ENCODE measurements at regions not wholly inside any gene's neighbourhood (a gene's known extent, or its start where the extent isn't known, plus 50 kb on each side); places are given as distances from the start of the nearest gene placed in this dataset.
"Not testable (repeated sequence)": the region's sequence is repeated elsewhere in the genome, so short reads cannot be mapped to it uniquely, and the experiment has no call there.

- TF ChIP-seq CTCF (IDR thresholded peaks at IDR 0.05; ENCODE audit: poor library complexity, severe bottlenecking), result no peak
- H3K27ac ChIP-seq (ENCODE audit: poor library complexity, severe bottlenecking), result no peak overlapping the region
- no peak for ATAC-seq (ENCODE audit: low read depth)
- H3K9me3 ChIP-seq (ENCODE audit: severe bottlenecking), result no peaks in the 10 kb centered on the region
- no peaks in the 10 kb centered on the region for H3K36me3 ChIP-seq (ENCODE audit: low read depth)
- no peaks in the 10 kb centered on the region for H3K4me1 ChIP-seq (ENCODE audit: insufficient read depth, poor library complexity, severe bottlenecking)
- no peak overlapping the region for H3K4me3 ChIP-seq (ENCODE audit: severe bottlenecking)
- DNase-seq (ENCODE audit: low spot score), result no peak
- no peaks in the 10 kb centered on the region for H3K27me3 ChIP-seq (ENCODE audit: insufficient read depth, poor library complexity, severe bottlenecking)
These were observed 181.4 kb upstream of the ETV3 start for GRCh38 chr1:157319567-157319966.

- ATAC-seq (ENCODE audit: low read depth); H3K4me3 ChIP-seq (ENCODE audit: severe bottlenecking); H3K9me3 ChIP-seq (ENCODE audit: severe bottlenecking): not testable (repeated sequence)
These were observed 179.0 kb upstream of the ETV3 start for GRCh38 chr1:157317229-157317628.

GRCh38 chr1:157315544-157315943 is 177.3 kb upstream of the ETV3 start:
- Histone ChIP-seq H3K4me1 (ENCODE audit: insufficient read depth, poor library complexity, severe bottlenecking) (no peaks in the 10 kb centered on the region), H3K4me3 (ENCODE audit: severe bottlenecking) (no peak overlapping the region), H3K27ac (ENCODE audit: poor library complexity, severe bottlenecking) (no peak overlapping the region), H3K9me3 (ENCODE audit: severe bottlenecking) (no peaks in the 10 kb centered on the region), H3K27me3 (ENCODE audit: insufficient read depth, poor library complexity, severe bottlenecking) (no peaks in the 10 kb centered on the region), H3K36me3 (ENCODE audit: low read depth) (no peaks in the 10 kb centered on the region)
- no peak for ATAC-seq (ENCODE audit: low read depth)
- no peak for TF ChIP-seq CTCF (IDR thresholded peaks at IDR 0.05; ENCODE audit: poor library complexity, severe bottlenecking)
- no peak for DNase-seq (ENCODE audit: low spot score)

More at GRCh38 chr1:157317229-157317628, 179.0 kb upstream of the ETV3 start:
- not testable (repeated sequence) for H3K27me3 ChIP-seq (ENCODE audit: insufficient read depth, poor library complexity, severe bottlenecking); DNase-seq (ENCODE audit: low spot score); H3K27ac ChIP-seq (ENCODE audit: poor library complexity, severe bottlenecking); H3K36me3 ChIP-seq (ENCODE audit: low read depth); H3K4me1 ChIP-seq (ENCODE audit: insufficient read depth, poor library complexity, severe bottlenecking)

GRCh38 chr1:157314408-157314807 is 176.2 kb upstream of the ETV3 start:
- ATAC-seq (ENCODE audit: low read depth) (no peak), DNase-seq (ENCODE audit: low spot score) (no peak)
- Histone ChIP-seq H3K4me1 (ENCODE audit: insufficient read depth, poor library complexity, severe bottlenecking) (no peaks in the 10 kb centered on the region), H3K27me3 (ENCODE audit: insufficient read depth, poor library complexity, severe bottlenecking) (peaks cover 8% of the 10 kb centered on the region), H3K9me3 (ENCODE audit: severe bottlenecking) (no peaks in the 10 kb centered on the region), H3K36me3 (ENCODE audit: low read depth) (no peaks in the 10 kb centered on the region), H3K27ac (ENCODE audit: poor library complexity, severe bottlenecking) (no peak overlapping the region), H3K4me3 (ENCODE audit: severe bottlenecking) (no peak overlapping the region)
- TF ChIP-seq CTCF (IDR thresholded peaks at IDR 0.05; ENCODE audit: poor library complexity, severe bottlenecking), result no peak

- Histone ChIP-seq H3K4me1 (ENCODE audit: insufficient read depth, poor library complexity, severe bottlenecking) (no peaks in the 10 kb centered on the region), H3K4me3 (ENCODE audit: severe bottlenecking) (no peak overlapping the region), H3K9me3 (ENCODE audit: severe bottlenecking) (no peaks in the 10 kb centered on the region), H3K27me3 (ENCODE audit: insufficient read depth, poor library complexity, severe bottlenecking) (peaks cover 8% of the 10 kb centered on the region), H3K27ac (ENCODE audit: poor library complexity, severe bottlenecking) (no peak overlapping the region), H3K36me3 (ENCODE audit: low read depth) (no peaks in the 10 kb centered on the region)
- TF ChIP-seq CTCF (IDR thresholded peaks at IDR 0.05; ENCODE audit: poor library complexity, severe bottlenecking), result no peak
- DNase-seq (ENCODE audit: low spot score) (no peak), ATAC-seq (ENCODE audit: low read depth) (no peak)
These were observed 175.1 kb upstream of the ETV3 start for GRCh38 chr1:157313240-157313807.

All from RWPE2 (cell line).